DOHH2 (cell line): ENCODE measurements at regions not wholly inside any gene's neighbourhood (a gene's known extent, or its start where the extent isn't known, plus 50 kb on each side); places are given as distances from the start of the nearest gene placed in this dataset.

ENCODE experiments used
- H3F3A ChIP-seq: fragments of 200-600 bp; sonication (generic), shearing (Covaris generic); 2 replicates; pipeline ENCODE4 v1.6.0; 2016; ENCODE audit warnings: antibody characterized with exemption, mild to moderate bottlenecking; ENCODE audit not compliant: control insufficient read depth, insufficient read depth
- H3K27ac ChIP-seq: fragments of 200-600 bp; sonication (generic); 2 replicates; pipeline ENCODE4 v1.5.1; 2014; ENCODE audit warnings: low read depth, mild to moderate bottlenecking, low read length, moderate library complexity
- H3K27me3 ChIP-seq: fragments of 200-600 bp; sonication (generic); 2 replicates; pipeline ENCODE4 v1.6.1; 2014; ENCODE audit warnings: mild to moderate bottlenecking, low read length, mixed read lengths; ENCODE audit not compliant: control insufficient read depth
- H3K36me3 ChIP-seq: fragments of 200-600 bp; sonication (generic); 2 replicates; pipeline ENCODE4 v1.6.1; 2014; ENCODE audit warnings: mild to moderate bottlenecking, low read length, moderate library complexity, mixed read lengths; ENCODE audit not compliant: control insufficient read depth
- H3K4me1 ChIP-seq: fragments of 200-600 bp; sonication (generic); 2 replicates; pipeline ENCODE4 v1.6.1; 2014; ENCODE audit warnings: mild to moderate bottlenecking, low read length, mixed read lengths; ENCODE audit not compliant: control insufficient read depth
- H3K4me2 ChIP-seq: fragments of 200-600 bp; sonication (generic); 2 replicates; pipeline ENCODE4 v1.6.0; 2014; ENCODE audit warnings: mild to moderate bottlenecking, low read length, moderate library complexity
- H3K4me3 ChIP-seq: fragments of 200-600 bp; sonication (generic); 2 replicates; pipeline ENCODE4 v1.5.1; 2014; ENCODE audit warnings: mild to moderate bottlenecking, low read length, mixed read lengths
- H3K79me2 ChIP-seq: fragments of 200-600 bp; sonication (generic); 2 replicates; pipeline ENCODE4 v1.6.1; 2014; ENCODE audit warnings: mild to moderate bottlenecking, low read length, mixed read lengths; ENCODE audit not compliant: control insufficient read depth
- H3K9me2 ChIP-seq: fragments of 200-600 bp; sonication (generic); replicated peaks from 2 replicates; pipeline ENCODE4 v1.6.1; 2014; ENCODE audit warnings: mild to moderate bottlenecking, low read length, mixed read lengths; ENCODE audit not compliant: control insufficient read depth
- H3K9me3 ChIP-seq: fragments of 200-600 bp; sonication (generic); 2 replicates; pipeline ENCODE4 v1.6.1; 2014; ENCODE audit warnings: antibody characterized with exemption, low read length, mixed read lengths; ENCODE audit not compliant: control insufficient read depth, insufficient read depth
- H4K20me1 ChIP-seq: fragments of 200-600 bp; sonication (generic); 2 replicates; pipeline ENCODE4 v1.6.0; 2014; ENCODE audit warnings: low read depth, mild to moderate bottlenecking, antibody characterized with exemption, low read length, moderate library complexity; ENCODE audit not compliant: control insufficient read depth, insufficient read depth
- EZH2phosphoT487 ChIP-seq: fragments of 200-600 bp; sonication (generic); IDR thresholded peaks from 2 replicates; pipeline ENCODE4 v1.6.1; 2017; ENCODE audit warnings: borderline replicate concordance, mild to moderate bottlenecking, antibody characterized with exemption, low read length, moderate library complexity, mixed read lengths
- TF ChIP-seq, protein P1 (sequence below): fragments of 200-600 bp; sonication (generic); IDR thresholded peaks from one replicate; pipeline ENCODE4 v1.5.1; 2014; ENCODE audit warnings: antibody characterized with exemption, mild to moderate bottlenecking, low read depth, low read length; ENCODE audit not compliant: poor library complexity, severe bottlenecking

DNA sequence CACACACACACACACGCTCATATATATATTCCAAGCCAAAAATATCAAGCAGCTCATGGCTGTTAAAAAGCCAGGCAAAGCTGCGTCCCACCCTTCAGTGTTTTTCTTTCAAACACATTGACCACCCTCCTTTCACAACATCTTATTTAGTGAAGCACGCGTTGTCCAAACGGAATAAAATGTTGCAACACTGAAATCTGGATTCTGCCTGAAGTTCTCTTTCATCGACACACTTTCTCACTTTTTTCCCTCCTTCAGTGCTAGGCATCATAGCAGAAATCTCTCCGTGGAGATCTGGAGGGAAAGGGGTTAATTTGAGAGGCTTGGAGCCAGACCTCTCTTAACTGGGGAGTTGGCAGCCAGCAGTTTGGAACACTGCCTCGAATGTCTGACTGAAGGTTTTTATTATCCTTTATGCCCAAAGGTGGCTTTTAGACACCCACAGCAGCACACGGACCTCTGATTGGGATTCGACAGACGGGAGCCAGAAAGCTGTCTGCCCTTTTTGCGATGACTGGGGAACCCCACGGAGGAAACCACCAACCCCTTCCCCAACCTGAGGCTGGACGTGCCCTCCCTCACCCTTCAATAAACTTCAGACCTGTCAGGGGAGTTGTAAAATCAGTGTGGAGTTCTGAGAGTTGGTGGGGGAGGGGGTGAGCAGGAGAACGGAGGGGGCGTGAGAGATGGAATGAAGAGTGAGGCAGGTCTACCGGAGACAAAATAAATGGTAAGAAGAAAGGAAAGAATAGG is 833.6 kb upstream of the SOX9 start:
- Histone ChIP-seq H3K27me3 (no peaks in the 10 kb centered on the region), H3F3A (no peaks in the 10 kb centered on the region), H3K4me2 (no peak overlapping the region), H3K79me2 (no peaks in the 10 kb centered on the region), H3K36me3 (no peaks in the 10 kb centered on the region), H3K9me2 (no peaks in the 10 kb centered on the region), H3K9me3 (no peaks in the 10 kb centered on the region), H3K4me3 (no peak overlapping the region), H3K27ac (no peak overlapping the region), H4K20me1 (no peaks in the 10 kb centered on the region), H3K4me1 (no peaks in the 10 kb centered on the region)
- no peak for TF ChIP-seq EZH2phosphoT487
- TF ChIP-seq, protein P1, sequence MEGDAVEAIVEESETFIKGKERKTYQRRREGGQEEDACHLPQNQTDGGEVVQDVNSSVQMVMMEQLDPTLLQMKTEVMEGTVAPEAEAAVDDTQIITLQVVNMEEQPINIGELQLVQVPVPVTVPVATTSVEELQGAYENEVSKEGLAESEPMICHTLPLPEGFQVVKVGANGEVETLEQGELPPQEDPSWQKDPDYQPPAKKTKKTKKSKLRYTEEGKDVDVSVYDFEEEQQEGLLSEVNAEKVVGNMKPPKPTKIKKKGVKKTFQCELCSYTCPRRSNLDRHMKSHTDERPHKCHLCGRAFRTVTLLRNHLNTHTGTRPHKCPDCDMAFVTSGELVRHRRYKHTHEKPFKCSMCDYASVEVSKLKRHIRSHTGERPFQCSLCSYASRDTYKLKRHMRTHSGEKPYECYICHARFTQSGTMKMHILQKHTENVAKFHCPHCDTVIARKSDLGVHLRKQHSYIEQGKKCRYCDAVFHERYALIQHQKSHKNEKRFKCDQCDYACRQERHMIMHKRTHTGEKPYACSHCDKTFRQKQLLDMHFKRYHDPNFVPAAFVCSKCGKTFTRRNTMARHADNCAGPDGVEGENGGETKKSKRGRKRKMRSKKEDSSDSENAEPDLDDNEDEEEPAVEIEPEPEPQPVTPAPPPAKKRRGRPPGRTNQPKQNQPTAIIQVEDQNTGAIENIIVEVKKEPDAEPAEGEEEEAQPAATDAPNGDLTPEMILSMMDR, result no peak

DNA sequence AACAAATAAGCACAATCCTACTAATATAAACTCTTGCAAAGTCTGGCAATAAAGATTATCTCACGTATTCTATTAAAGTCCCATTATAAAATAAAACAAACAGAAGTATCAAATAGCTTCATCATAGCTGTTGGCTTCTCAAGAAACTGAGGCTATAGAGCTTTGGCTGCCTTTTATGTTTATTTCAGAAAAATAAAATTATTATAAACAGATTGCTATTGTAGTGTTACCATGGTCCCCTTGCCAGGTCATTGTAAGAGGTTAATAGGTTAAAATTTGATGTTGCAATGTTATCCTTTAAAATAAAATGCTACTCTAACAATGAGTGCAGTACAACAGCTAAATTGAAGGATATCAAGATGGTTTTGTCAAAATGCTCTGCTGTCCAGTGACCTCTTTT is 828.8 kb upstream of the SOX9 start:
- Histone ChIP-seq H3K27ac (no peak overlapping the region), H3K79me2 (no peaks in the 10 kb centered on the region), H3K9me3 (no peaks in the 10 kb centered on the region), H3K27me3 (no peaks in the 10 kb centered on the region), H3F3A (no peaks in the 10 kb centered on the region), H3K9me2 (no peaks in the 10 kb centered on the region), H4K20me1 (no peaks in the 10 kb centered on the region), H3K4me1 (no peaks in the 10 kb centered on the region), H3K4me2 (no peak overlapping the region), H3K36me3 (no peaks in the 10 kb centered on the region), H3K4me3 (no peak overlapping the region)
- TF ChIP-seq, protein P1, result no peak
- no peak for TF ChIP-seq EZH2phosphoT487

DNA sequence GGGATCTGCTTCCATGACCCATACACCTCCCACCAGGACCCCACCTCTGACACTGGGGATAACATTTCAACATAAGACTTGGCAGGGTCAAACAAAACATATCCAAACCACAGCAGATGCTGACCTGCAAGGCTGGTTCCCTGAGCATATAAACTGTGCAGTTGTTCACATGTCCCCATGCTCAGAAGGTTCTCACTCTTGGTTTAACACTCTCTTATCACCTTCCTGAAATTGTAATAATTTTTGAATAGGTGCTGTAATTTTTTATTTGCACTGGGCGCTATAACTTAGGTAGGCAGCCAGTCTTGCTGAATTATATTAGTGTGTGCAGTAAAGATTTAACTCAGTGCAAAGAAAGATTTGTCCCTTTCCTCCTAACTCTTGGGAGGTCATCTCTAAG is 824.8 kb upstream of the SOX9 start:
- Histone ChIP-seq H4K20me1 (no peaks in the 10 kb centered on the region), H3K4me1 (no peaks in the 10 kb centered on the region), H3K4me2 (no peak overlapping the region), H3K27ac (no peak overlapping the region), H3K4me3 (no peak overlapping the region), H3K36me3 (no peaks in the 10 kb centered on the region), H3K79me2 (no peaks in the 10 kb centered on the region), H3F3A (no peaks in the 10 kb centered on the region), H3K9me3 (no peaks in the 10 kb centered on the region), H3K9me2 (no peaks in the 10 kb centered on the region), H3K27me3 (no peaks in the 10 kb centered on the region)
- TF ChIP-seq, protein P1, result no peak
- TF ChIP-seq EZH2phosphoT487, result no peak
